IPS-11a (cell line): ENCODE measurements at regions not wholly inside any gene's neighbourhood (a gene's known extent, or its start where the extent isn't known, plus 50 kb on each side); places are given as distances from the start of the nearest gene placed in this dataset.

Experiments
- H3K4me3 ChIP-seq: one replicate; pipeline ENCODE4 v1.5.1; 2013; ENCODE audit warnings: low read depth, low read length, control low read depth

DNA sequence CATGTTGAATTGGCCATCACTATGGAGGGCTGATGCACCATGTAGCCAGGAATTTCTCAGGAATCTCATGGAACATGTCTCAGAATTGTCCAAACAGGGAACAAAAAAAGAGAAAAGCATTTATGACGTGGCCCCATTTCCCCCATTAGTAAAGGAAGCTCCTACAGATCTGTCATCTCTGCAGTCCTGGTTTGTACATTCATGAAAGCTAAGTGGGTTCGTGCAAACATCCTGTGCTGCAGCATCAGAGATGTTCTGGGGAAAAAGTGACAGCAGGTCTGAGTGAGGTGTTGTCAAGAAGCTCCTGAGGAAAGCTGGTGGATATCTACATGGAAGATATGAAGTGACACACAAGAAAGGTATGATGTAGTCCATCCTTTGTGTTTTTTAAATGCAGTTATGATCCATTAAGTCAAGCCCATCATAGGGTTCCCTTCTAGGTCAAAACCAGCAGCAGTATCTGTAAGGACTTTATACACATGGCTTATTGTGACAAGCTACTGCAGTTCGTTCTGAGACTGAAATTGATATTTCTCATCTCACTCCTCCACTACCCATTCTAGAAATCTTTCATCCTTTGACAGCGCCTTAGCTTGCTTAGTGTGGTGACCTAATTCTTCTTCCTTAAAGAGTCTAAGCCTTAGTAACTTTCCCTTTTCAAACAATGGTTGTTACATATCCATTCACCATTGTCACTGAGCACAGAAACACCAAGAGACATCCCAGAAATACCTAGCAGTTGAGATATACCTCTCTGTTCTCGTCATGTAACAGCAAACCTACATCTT, 200.0 kb upstream of the TCF21 start:
- no peak overlapping the region for H3K4me3 ChIP-seq

DNA sequence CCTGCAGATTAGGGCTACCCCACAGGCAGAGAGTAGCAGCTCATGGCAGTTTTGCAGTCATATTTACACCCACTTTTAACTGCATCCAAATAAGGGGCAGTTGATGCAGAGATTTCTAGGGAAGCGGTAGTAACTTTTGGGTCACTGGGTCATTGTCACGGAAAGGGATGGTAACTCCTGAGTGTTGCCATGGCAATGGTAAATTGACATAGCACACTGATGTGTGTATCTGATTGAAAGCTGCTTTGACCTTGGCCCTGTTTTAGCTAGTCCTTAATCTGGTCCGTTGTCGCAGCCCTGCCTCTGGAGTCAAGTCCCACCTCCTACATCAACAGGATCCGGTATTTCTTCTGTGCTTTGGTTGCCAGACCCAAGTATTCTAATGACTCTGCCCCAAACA, 199.1 kb upstream of the TCF21 start:
- H3K4me3 ChIP-seq: no peak overlapping the region

DNA sequence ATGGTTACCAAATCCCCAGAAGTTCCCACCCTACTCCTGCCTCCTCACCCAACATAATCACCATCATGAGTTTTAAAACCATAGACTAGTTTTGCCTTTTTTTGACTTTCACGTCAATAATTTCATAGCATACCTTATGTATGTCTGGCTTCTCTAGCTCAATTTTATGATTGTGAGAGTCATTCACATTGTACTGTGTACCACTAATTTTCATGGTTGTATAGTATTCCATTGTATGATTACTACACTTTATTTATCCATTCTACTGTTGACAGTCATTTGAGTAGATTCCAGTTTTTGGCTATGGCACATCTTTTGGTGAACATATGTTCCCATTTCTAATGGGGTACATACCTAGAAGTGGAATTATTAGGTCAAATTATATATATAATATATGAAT, 195.3 kb upstream of the TCF21 start:
- no peak overlapping the region for H3K4me3 ChIP-seq

DNA sequence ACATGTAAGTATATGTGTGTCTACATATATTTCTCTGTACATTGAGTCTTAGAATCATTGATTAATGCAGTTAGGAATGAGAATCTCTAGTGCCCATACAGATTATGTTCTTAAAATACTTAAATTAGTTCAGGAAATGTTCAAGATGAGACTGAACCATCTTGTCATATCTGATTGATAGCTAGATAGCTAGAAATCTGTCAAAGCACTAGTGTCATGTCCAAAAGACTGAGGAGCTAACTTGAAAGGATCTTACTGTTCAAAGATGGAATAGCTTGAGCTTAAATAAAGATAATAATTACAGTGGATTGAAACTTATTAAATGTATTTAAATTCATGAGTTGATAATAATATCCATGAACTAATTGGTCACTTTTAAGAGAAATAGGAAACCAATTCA, 191.7 kb upstream of the TCF21 start:
- H3K4me3 ChIP-seq: no peak overlapping the region

DNA sequence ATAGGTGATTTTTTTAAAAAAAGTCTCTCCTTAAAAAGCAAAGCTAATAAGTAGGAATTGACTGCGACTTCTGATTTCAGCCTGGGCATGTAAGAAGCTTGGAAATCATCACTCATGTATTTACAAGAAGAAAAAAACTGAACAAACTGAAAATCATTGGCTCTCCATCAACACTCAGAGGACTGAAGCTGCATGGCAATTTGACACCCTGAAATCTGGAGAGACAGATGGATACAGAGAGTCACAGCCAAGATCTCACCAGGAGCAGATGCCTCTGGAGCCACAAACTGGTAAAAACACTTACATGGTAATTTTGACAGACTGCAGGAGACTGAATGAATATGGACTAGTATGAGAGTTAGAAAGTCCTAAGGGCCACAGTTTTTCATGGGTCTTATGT, 191.2 kb upstream of the TCF21 start:
- H3K4me3 ChIP-seq: no peak overlapping the region

DNA sequence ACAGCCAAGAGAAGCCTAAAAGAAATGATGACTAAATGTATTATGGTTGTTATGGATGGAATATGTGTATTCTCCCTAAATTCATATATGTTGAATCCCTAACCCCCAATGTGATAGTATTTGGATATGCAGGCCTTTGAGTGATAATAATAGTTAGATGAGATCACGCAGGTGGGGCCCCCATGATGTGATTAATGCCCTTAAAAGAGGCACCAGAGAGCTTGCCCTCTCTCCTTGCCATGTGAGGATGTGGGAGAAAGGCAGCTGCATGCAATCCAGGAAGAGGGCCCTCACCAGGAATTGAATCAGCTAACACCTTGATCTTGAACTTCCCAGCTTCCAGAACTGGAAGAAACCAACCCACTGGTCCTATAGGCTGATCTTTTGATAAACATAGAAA, 190.6 kb upstream of the TCF21 start:
- H3K4me3 ChIP-seq: no peak overlapping the region

DNA sequence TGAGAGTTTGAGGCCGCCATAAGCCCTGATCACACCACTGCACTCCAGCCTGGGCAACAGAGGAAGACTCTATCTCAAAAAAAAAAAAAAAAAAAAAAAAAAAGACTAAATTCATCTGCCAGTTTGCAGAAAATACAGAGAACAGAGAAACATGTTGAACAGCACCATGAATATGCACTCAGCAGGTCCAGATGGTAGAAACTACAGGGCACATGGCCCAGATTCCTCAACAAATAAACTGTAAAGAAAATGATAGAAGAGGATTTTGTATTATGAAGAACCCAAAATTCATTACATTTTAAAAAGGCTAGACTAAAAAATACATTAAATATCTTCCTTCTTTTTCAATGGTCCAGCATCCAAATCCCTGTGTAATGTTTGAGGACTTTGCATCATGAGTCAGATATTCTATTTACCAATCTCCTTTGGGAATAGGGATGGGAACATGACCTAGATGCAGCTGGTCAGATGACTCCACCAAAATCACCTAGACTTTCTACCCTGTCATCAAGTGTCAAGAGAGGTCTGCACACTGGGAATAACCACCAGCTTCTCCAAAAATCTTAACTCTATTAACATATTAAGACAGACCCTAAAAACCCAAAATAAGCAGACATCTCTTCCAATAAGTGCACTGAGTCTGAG, 189.1 kb upstream of the TCF21 start:
- no peak overlapping the region for H3K4me3 ChIP-seq

DNA sequence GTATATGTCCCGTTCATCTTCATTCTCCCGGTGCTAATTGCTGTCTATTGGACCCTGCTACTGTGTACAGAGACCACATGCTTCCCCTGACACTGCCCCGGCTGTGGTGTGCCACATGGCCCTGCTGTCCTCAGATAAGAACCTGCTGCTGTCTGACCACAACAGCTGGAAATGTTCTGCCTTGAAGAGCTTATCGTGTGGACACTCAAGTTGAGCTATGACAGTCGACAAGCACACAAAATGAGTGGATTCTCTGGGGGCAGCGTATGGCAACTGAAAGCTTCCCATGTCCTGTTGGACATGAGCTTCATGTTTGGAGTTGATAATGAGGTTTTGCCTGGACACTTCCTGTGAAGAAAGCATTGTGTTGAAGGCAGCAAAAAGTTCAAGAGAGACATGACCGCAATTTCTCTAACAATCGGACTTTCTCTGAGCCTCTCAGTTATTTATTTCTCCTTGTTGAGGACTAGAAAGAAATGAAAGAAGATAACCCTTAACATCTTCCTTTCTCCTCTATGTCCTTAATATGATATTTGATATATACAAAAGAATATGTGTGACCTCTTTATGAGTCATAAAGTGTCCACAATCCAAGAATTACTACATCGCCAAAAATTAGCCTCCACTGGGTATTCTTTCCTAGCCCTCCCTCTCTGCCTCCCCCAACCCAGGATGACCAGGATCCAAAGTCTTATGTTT, 187.1 kb upstream of the TCF21 start:
- H3K4me3 ChIP-seq: no peak overlapping the region

DNA sequence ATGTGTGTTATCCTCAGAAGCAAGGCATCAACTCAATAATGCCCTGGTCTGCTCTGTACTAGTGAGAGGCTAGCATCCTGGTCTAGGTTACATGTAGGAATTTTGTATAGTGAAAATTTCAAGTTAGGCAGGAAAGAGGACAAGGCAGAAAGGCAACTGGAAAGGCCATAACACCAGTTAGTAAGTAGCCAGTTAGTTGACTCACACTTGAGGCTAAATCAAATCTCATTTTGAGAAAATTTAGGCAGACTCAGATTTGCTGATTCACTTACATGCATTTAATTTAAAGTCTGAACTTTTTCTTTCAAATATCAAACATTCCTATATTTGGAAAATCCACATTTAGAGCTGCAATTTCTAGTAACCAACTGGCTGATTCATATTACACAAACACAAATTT, 184.5 kb upstream of the TCF21 start:
- H3K4me3 ChIP-seq: no peak overlapping the region

DNA sequence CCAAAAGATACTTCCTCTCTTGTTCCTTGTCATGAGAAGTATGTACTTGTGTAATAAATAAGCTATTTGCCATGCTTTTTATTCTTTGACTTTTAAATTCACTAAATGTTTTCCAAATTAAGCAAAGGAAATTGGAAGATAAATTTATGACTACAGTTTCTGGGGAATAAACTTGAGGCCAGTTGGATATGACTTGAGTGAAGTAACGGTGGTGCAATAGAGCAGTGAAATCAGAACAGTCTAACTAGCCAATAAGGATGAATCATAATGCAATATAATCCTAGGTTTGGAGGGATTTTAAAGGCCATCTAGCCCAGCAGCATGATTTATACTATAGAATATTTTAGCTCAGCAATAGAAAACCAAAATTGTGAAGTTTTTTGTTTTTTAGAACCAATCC, 183.8 kb upstream of the TCF21 start:
- no peak overlapping the region for H3K4me3 ChIP-seq

DNA sequence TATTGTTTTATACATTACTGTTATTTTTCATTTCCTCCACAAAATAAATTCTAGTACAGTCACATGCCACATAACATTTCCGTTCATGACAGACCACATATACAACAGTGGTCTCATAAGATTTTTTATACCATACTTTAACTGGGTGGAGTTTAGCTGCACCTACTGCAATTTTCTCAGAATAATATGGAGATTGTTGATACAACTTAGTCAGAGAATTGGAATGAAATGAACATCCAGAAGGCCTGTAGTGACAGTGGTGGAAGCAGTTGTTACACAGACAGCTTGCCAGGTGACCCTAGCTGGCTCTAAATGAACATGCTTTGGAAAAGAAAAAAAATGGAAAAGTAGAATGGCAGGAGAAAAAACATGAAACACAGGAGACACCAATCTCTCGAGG, 183.2 kb upstream of the TCF21 start:
- no peak overlapping the region for H3K4me3 ChIP-seq

DNA sequence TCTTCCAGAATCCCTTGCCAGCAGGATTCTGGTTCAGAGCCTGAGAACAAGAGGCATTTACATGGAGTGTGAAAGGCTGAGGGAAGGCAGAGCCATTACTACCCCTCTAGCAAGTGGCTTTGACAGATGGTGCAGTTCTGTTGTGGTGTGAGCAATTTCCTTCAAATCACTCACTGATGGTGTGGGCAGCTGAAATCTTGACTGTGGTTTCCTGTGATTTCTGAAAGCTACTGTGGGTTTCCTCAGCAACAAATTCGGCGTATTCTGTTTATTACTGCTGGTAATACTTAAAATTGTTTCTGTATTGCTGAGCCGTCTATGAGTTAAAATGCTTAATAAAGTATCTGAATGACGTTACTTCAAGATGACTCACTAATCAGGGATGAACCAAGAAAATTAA, 181.5 kb upstream of the TCF21 start:
- H3K4me3 ChIP-seq: no peak overlapping the region

DNA sequence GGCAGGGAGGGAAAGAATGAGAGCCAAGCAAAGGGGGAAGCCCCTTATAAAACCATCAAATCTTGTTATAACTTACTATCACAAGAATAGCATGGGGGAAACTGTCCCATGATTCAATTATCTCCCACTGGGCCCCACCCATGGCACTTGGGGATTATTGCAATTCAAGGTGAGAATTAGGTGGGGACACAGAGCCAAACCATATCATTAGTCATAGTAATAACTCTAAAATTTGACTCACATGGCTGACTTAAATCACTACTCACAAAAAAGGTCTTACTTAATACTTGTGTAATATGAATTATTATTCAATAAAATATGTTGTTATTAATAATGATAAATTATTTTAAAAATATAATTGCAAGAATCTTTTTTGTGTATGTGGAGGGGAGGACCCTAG, 178.1 kb upstream of the TCF21 start:
- no peak overlapping the region for H3K4me3 ChIP-seq

DNA sequence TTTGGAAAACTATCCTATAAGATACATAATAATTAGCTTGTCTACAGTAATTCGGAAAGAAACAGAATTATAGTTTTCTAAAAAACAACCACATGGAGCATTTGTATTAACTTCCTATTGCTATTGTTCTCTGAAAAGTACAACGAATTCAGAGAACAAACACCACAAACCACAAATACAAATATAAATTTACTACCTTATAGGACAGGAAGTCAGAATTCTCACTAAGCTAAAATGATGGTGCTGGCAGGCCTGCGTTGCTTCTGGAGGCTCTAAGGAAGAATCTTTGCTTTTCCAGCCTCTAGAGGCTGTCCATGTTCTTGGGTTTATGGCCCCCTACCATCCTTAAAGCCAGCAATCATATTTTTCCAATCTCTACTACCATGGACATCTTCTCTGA, 173.6 kb upstream of the TCF21 start:
- no peak overlapping the region for H3K4me3 ChIP-seq

DNA sequence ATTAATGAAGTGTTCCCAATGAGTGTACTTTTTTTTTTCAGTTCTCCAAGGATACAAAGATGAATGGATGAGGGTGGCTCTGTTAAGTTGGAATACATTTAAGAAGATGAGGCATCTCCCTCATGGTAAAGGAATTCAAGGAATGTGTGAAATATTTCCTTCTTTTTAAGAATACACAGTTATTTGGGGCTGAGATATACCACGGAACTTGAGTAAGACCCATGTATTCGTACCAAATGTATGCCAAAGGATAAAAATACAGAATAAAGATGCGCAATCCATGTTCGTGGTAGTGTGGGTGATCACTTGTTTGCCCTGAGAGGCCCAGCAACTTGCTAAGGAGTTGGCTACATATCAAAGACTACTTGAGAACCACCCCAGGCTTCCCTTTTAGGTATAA, 164.2 kb upstream of the TCF21 start:
- no peak overlapping the region for H3K4me3 ChIP-seq

DNA sequence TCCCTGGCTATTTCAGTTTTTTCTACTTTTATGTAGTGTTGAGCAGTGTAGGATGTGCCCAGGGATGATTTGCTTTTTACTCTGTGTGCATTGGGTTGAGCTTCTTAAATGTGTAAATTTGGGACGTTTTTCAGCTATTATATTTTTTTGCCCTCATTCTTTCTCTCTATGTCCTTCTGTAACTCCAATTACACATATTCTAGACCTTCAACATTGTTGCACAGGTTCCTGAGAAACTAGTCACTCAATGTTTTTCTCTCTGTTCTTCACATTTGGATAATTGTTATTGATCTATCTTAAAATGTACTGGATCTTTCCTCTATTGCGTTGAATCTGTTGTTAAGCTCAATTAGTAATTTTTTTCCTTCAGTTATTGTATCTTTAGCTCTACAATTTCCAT, 162.7 kb upstream of the TCF21 start:
- no peak overlapping the region for H3K4me3 ChIP-seq

DNA sequence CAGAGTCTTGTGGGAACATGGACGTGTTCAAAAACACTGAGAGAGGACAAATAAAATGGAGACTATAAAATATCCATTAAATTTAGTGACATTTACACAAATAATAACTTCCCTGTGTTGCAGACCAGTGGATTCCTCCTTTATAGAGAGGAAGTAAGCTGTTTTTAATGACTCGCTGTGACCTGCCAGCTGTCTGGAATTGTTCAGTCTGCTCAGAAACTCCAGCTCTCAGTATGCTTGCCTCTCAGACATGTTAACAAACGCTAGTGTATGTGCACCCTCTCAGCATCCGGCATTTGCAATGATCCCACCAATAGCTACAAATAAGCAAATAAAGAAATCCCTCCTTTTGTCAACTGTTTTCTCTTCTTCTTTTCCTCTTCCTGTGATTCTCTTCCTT, 158.0 kb upstream of the TCF21 start:
- H3K4me3 ChIP-seq: no peak overlapping the region

DNA sequence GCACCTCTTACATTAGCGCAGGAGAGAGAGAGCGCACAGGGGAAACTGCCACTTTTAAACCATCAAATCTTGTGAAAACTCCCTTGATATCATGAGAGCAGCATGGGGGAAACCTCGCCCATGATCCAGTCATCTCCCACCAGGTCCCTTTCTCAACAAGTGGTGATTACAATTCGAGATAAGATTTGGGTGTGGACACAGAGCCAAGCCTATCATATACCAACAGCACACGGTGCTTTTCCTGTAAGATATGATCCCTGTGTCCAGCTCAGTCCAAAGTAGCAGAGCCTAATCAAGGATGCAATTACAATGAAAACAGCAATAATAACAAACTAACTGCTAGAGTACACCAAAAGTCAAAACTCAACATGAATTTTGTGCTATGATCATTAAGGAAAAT, 148.7 kb upstream of the TCF21 start:
- no peak overlapping the region for H3K4me3 ChIP-seq

DNA sequence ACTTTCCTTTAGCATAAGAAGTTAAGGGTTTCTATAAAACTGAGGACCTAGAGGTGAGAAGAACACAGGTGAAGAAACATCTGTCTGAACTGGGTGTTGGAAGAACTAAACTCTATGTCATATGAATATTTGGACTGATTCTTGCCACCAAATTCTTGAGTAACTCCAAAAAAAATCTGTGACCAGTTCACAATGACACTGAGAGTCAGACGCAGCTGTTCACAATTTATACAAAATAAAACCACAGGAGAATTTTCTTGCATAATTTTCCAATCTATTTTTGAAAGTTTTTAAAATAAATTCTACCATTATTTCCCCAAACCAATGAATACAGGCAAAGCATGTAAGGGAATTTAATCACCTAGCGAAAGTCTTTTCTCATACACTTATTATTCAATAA, 148.1 kb upstream of the TCF21 start:
- no peak overlapping the region for H3K4me3 ChIP-seq

DNA sequence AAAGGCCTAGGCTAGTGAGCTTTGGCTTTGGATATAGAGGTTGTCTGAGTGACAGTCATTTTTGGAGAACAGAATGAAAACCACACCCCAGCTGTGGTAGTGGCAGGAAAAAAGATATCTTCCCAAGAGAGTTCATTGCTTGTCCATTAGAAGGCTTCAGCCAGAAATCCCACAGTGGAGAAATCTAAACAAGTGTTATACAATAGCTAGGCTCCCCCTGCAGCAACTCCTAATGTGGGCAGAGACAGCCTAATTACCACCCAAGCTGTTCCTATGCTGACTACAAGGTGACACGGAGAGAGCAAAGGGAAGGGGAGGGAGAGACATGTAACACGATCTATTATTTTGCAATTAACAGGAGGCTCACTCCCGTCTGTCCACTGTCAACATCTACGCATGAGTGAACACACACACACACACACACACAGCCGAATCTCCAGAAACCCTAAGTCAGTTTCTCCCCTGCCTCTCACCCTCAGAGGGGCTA, 147.5 kb upstream of the TCF21 start:
- H3K4me3 ChIP-seq: no peak overlapping the region

DNA sequence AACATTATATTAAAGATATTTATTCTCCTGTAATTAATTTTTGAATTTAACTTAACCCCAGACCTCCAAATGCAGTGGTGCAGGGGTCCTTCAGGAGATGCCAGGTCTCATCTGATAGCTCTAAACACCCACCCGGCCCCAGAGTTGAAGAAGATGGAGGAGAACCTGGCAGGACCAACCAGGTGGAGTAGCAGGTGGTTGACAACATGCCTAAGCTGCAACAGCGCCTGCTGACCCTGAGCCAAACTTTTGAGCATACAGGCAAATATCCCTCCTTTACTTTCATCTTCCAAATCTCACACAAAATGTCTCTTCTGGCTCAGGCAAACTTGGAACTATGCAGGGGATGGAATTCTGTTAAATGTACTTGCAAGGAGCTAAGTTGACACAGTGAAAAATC, 145.3 kb upstream of the TCF21 start:
- H3K4me3 ChIP-seq: no peak overlapping the region

DNA sequence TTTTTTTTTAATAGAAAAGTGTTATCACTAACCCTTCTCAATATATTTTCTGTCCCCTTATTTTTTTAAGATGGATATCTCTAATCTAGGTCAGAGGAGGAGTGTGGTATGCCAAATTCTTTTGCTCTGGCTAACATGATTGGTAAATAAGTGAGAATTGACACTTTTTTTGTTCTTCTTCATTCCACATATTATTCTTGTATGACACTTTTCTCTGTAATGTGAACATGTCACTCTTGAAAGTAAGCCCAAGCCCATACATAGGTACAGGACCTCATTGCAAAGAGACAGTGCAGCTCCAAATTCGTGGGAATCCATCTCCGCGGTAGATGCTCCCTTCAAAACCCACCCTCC, 142.5 kb upstream of the TCF21 start:
- H3K4me3 ChIP-seq: no peak overlapping the region
